ENCODE measurements at regions not wholly inside any gene's neighbourhood (a gene's known extent, or its start where the extent isn't known, plus 50 kb on each side); places are given as distances from the start of the nearest gene placed in this dataset.
"Not testable (repeated sequence)": the region's sequence is repeated elsewhere in the genome, so short reads cannot be mapped to it uniquely, and the experiment has no call there.

DNA sequence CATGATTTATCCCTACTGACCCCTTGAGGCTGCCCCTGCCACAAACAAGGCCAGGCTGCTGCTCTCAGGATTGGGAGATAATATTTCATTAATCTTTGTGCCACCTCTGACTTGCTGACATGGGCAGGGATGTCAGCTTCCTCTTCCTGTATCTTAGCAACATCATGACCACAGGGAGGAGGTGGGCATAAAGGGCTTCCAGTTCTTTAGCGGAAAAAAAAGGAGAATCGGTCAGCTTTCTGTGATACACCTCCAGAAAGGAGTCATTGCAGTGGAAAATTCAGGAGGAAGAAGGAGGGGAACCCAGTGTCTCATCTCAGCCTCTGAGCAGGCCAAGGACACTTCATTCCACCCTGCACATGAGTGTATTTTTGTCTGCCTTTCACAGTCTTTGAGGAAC is 206.8 kb upstream of the SDK2 start:
- DNase-seq (ENCODE audit: low spot score): no peak

DNA sequence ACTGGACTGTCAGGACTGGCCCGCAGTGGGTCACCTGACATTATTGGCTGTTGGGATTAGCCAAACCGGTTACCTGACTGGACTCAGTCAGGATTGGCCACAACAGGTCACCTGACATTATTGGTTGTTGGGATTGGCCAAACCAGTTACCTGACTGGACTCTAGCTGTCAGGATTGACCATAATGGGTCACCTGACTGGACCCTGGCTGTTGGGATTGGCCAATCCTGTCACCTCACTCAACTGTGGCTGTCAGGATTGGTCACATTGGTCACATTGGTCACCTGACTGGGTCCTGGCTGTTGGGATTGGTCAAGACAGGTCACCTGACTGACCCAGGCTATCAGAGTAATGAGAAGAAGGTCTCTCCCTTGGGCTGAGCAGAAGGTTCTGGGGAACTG is 207.7 kb upstream of the SDK2 start:
- no peak for DNase-seq (ENCODE audit: low spot score)

DNA sequence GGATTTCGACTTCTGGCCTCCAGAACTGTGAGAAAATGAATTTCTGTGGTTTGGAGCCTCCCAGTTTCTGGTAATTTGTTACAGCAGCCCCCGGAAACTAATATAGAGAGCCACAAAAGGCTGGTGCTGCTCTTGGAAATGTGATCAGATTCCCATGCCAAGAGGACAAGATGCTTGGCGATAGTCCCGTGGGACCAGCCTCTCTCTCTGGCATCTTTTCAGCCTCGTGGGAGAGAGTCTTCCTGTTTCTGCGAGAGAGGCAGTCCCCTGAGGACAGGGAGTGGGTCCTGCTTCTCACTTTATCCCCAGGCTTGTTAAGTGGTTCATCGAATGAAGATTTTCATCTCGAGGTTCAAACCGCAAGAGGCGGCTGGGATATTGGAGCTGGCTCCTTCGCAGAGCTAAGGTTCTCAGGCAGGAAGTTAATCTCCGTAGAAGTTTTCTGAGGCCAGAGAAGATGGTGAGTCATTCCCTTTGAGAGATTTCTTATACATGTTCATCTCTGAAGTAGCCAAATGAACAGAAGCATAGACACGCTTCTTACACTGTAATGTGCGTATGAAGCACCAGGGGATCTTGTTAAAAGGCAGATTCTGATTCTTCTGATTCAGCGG is 211.6 kb upstream of the SDK2 start:
- no peak for DNase-seq (ENCODE audit: low spot score)

DNA sequence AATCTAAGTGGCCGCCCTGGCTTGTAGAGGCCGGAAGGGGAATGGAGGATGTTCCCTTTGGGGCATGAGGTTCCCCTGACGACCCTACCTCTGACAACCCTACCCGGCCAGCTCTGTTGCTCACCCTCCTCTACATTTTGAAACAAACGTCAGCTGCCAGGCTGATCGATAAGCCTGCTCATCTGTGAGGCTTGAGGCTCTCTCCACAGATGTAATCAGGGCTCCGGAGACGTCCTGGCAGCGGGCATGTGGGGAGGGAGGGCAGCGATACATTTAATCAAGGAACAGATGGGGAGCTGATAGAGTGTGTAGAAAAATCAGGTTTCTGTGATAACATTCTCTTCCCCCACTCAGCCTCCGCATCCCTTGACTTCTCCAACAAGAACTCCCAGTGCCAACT is 212.3 kb upstream of the SDK2 start:
- no peak for DNase-seq (ENCODE audit: low spot score)

GRCh38 chr17:73859439-73860008 is 215.3 kb upstream of the SDK2 start:
- DNase-seq (ENCODE audit: low spot score): not testable (repeated sequence)

DNA sequence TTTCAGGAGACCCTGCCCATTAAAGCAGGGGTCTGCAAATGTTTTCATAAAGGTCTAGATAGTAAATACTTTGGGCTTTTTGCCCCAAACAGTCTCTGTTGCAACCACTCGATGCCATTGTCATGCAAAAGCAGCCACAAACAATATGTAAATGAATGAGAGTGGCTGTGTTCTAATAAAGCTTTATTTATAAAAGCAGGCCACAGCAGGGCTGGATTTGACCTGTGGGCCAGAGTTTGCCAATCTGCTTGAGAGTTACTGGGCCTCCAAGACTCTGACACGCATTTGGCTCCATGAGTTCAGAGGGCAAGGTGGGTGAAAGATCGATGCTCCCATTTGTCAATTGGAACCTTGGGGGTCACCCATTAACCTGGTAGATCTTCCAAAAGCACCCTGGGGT is 217.3 kb upstream of the SDK2 start:
- no peak for DNase-seq (ENCODE audit: low spot score)

DNA sequence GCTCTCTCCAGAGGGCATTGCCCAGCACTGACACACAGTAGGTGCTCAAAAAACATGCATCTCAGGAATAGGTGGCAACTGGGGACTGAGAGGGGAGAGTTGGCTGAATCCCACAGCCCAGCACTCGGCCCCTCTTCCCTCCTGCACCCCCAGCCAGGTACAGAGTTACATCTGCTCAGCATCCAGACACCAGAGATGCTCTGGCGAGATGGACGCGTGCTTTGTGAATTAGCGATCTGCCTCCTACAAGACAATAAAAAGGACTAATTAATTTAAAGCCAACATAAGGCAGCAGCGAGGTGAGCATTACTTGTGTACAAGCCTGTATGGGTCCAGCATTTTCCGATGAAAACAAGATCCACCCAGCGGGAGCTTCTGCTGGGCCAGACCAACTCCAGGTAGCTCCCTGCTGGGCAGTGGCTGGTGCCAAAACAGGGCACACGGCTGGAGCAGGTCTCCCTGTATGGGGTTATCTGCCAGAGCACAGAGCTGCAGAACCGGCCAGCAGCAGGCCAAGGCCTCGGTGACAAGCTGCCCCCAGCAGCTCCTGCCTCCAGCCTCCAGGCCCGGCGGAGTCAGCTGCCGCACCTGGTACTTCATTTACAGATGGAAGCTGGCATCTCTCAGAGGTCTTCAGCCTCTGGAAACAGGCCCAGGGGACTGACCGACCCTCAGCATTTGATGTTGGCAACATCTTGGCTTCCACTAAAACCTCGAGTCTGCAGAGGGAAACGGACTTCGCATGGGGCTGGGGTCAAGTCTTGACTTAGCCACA is 219.7 kb upstream of the SDK2 start:
- DNase-seq (ENCODE audit: low spot score): no peak

- DNase-seq (ENCODE audit: low spot score): no peak
These were observed 221.6 kb upstream of the SDK2 start for GRCh38 chr17:73865831-73866230.

DNA sequence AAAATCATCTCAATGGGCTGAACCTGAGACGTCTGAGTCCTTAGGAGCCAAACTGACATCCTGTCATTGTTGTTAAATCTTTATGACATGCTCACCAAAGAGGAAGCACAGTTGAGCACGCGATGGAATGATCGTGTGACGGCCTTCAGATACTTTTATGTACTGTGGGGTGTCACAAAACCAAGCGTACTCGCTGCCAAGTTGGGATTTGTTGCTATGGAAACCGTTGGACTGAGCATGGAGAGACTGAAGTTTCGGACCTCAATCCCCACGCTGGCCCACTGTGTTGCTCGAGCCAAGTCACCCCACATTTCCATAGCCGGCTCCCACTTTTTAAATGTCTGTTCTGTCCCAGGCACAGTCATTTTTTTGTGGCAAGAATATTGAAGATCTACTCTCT is 222.8 kb upstream of the SDK2 start:
- DNase-seq (ENCODE audit: low spot score): no peak

DNA sequence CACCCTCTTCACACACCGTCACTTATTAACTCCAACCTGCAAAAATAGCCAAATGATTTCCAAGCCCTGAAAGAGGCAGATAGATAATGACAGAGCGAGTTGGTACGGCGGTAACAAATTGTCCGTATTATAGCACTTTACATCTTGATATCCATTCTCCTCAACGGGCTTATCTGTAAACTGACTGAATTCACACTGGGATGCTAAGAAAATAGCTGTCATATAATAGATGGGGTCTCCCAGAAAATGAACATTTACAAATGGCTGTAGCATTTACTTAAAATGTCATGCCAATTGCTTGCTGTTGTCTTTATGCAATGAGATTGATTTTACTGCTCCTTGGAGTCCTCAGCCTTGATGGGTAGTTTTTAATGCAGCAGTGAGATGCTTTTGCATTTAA is 225.8 kb upstream of the SDK2 start:
- no peak for DNase-seq (ENCODE audit: low spot score)

DNA sequence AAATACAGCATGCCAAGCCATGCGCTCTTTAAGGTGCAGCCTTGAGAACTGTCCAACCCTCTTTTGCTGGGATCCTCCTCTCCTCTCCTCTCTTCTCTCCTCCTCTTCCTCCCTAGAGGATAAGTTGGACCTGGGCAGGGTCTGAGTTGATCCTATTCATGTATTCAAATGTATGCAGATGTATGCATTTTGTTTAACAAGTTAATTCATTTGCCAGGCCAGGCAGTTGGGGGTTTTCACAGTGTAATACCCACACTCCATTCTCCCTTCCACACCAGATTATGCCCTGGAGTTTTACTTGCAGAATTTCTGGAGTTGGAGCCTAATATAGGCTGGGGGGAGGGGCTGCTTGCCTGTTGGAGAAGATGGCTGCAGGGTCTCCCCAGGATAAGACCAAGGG is 226.2 kb upstream of the SDK2 start:
- DNase-seq (ENCODE audit: low spot score): no peak

DNA sequence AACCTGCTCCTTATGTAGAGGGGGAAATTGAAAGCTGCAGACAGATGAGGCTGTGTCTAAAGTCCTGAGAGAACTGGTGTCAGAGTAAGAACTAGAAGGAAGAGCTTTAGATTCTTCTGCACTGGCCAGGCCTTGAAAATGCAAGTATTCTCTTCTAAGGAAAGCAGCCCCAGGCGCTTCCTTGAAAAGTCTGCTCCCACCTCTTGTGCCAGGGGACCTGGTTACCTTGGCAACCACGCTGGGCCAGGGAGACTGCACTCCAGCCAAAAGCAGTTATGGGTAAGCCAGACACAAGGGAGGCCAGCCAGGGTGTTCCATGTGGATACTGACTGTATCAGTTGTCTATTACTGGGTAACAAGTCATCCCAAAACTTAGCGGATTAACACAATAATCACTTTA is 228.6 kb upstream of the SDK2 start:
- no peak for DNase-seq (ENCODE audit: low spot score)

DNA sequence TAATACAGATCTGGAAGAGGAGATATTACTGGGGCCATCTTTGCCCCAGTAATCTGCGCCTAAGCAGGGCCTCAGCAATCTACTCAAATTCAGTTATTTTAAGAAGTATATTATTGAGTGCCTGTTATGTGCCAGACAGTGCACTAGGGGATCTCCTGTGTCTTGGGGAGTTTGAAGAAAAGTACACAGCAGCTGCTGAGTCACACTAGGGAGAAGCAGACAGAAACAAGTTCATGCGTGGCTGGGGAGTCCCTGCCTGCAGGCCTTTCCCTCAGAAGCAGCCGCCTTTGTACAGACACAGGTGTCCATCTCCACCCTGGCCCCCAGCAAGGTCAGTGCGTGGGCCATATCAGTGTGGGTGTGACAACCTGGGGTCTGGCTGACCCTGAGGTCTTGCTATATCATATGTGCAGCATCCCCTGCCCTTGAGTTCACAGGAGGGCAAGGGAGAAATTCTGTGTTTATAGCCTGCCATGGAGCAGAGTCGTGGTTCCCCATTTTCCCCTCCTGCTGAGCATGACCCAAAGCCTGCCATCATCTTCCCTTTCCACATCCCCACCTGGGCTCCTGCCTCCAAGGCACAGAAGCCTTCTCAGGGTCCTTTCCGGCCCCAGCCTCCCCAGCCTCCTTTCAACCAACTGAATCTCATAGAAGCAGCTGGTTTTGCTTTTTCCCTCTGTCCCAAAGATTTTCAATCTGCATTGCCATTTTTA is 229.9 kb upstream of the SDK2 start:
- DNase-seq (ENCODE audit: low spot score): no peak

DNA sequence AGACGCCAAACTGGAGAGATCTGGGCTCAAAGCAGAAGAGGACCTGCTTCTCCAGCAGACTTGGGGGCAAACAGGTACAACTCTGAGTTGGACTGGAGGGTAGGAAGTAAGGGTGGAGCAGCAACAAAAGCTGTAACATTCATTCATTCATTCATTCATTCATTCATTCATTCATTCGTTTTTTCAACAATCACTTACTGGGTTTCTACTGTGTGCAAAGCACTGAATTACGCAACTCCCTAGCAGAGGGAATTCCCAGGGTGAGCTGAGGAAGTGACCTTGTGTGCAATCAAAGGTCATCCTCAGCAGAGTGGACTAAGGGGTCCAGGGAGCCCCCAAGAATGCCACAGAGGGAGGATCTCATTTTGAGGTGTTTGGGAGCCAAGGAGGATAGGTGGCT is 231.1 kb upstream of the SDK2 start:
- DNase-seq (ENCODE audit: low spot score): no peak

- no peak for DNase-seq (ENCODE audit: low spot score)
These were observed 233.7 kb upstream of the SDK2 start for GRCh38 chr17:73877962-73878361.

DNA sequence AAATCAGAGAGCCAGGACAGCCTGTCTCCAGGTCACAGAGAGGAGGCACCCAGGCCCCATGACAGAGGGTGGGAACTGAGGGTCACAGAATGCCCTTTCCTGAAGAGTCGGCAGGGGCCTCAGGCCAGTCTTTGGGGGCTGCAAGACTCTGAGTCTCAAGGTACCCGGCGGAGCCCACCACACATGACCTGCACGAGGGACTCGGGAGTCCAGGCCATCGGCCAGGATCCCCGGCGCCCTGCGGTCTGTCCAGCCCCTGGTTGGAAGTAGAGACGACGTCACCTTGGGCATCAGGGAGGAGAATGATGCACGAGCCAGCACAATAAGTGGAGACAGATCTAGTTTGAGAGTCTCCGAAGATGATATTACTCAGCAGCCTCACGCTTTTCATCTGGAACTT is 234.7 kb upstream of the SDK2 start:
- no peak for DNase-seq (ENCODE audit: low spot score)

GRCh38 chr17:73879987-73880386 is 235.7 kb upstream of the SDK2 start:
- no peak for DNase-seq (ENCODE audit: low spot score)

DNA sequence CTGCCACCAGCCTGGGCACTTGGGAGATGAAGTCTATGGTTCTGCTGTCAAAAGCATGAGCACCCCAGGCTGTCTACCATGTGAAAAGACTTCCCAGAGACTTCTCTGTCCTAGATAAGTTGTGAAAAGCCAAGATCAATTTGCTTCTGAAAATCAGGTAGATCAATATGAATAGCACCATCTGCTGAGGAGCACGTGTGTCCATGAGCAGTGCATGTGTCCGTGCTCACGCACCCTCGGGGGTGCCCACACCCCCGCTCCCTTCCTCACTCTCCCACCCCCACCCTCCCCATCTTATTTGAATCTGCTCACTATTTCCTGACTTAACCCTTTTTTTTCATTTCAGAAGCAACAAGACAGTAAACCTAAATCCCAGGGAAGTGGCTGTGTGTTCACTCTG is 238.3 kb upstream of the SDK2 start:
- DNase-seq (ENCODE audit: low spot score): no peak

- no peak for DNase-seq (ENCODE audit: low spot score)
These were observed 238.9 kb upstream of the SDK2 start for GRCh38 chr17:73883175-73883574.

- DNase-seq (ENCODE audit: low spot score): no peak
These were observed 243.5 kb upstream of the SDK2 start for GRCh38 chr17:73887739-73888138.

DNA sequence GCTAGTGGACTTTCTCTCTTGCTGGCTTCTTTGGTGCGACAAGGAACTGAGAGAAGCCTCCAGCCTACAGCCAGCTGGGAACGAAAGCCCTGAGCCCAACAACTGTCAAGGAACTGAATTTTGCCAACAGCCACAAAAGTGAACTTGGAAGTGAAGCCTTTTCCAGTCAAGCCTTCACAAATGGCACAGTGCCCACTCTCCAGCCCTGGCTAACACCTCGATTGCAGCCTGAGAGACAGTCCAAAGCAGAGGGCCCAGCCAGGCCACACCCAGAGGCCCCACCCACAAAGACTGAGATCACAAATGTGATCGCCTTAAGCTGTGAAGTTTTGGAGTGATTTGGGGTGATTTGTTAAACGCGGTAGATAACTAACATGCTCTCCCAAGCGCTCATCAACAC is 244.6 kb upstream of the SDK2 start:
- DNase-seq (ENCODE audit: low spot score): no peak

- no peak for DNase-seq (ENCODE audit: low spot score)
These were observed 245.2 kb upstream of the SDK2 start for GRCh38 chr17:73889439-73889838.

GRCh38 chr17:73890831-73891405 is 246.7 kb upstream of the SDK2 start:
- no peak for DNase-seq (ENCODE audit: low spot score)
